Naive B cell (primary cell): ENCODE measurements at regions not wholly inside any gene's neighbourhood (a gene's known extent, or its start where the extent isn't known, plus 50 kb on each side); places are given as distances from the start of the nearest gene placed in this dataset.
"Not testable (repeated sequence)": the region's sequence is repeated elsewhere in the genome, so short reads cannot be mapped to it uniquely, and the experiment has no call there.

Experiments
- ATAC-seq, 2 donors: fragments of 150-1000 bp; cut with Tn5 transposase; 2 replicates each; pipeline ENCODE4 v1.10.0; 2021; ENCODE audit warnings: low read depth in 2 of 2, mild to moderate bottlenecking in 2 of 2, moderate library complexity in 2 of 2
- DNase-seq: peaks from one replicate; pipeline ENCODE4 v3.0.0; 2022
- H3K27ac Mint-ChIP-seq, 6 donors: one replicate each; pipeline ENCODE4 v1.8.0; 2020 to 2022; ENCODE audit warnings: mild to moderate bottlenecking in 6 of 6, mixed read lengths in 6 of 6, moderate library complexity in 5 of 6, inconsistent platforms in 2 of 6
- H3K27me3 Mint-ChIP-seq, 3 donors: one replicate each; pipeline ENCODE4 v1.8.0; 2021 to 2022; ENCODE audit warnings: mixed read lengths in 3 of 3, mild to moderate bottlenecking in 1 of 3
- H3K36me3 Mint-ChIP-seq, 2 donors: one replicate each; pipeline ENCODE4 v1.8.0; 2020 to 2022; ENCODE audit warnings: mixed read lengths in 2 of 2, inconsistent platforms in 1 of 2, mild to moderate bottlenecking in 1 of 2
- H3K4me1 Mint-ChIP-seq, 3 donors: one replicate each; pipeline ENCODE4 v1.8.0; 2020 to 2022; ENCODE audit warnings: mixed read lengths in 3 of 3, inconsistent platforms in 1 of 3, mild to moderate bottlenecking in 1 of 3, moderate library complexity in 1 of 3
- H3K4me3 Mint-ChIP-seq, 8 donors: one replicate each; pipeline ENCODE4 v1.8.0; 2020 to 2022; ENCODE audit warnings: mild to moderate bottlenecking in 8 of 8, mixed read lengths in 8 of 8, moderate library complexity in 8 of 8, inconsistent platforms in 2 of 8
- H3K9me3 Mint-ChIP-seq, 7 donors: one replicate each; pipeline ENCODE4 v1.8.0; 2020 to 2022; ENCODE audit warnings: mixed read lengths in 7 of 7, mild to moderate bottlenecking in 5 of 7, inconsistent platforms in 2 of 7, moderate library complexity in 1 of 7

GRCh38 chr5:148750614-148751013 lies 75.8 kb upstream of the ADRB2 start:
- Mint-ChIP-seq H3K4me1 (peaks cover 9 to 19% (median 17%) of the 10 kb centered on the region in 3 donors), H3K36me3 (peaks cover 0 to 6% of the 10 kb centered on the region in 2 donors), H3K4me3 (no peak overlapping the region), H3K27me3 (no peaks in the 10 kb centered on the region), H3K9me3 (peaks cover 0 to 15% (median 7%) of the 10 kb centered on the region in 7 donors), H3K27ac (no peak overlapping the region)
- DNase-seq (no peak), ATAC-seq (no peak)

GRCh38 chr5:148751025-148751424 lies 75.4 kb upstream of the ADRB2 start:
- ATAC-seq (no peak), DNase-seq (no peak)
- Mint-ChIP-seq H3K27ac (no peak overlapping the region), H3K4me1 (peaks cover 9 to 19% (median 17%) of the 10 kb centered on the region in 3 donors), H3K4me3 (no peak overlapping the region), H3K9me3 (peaks cover 0 to 19% (median 11%) of the 10 kb centered on the region in 7 donors), H3K36me3 (peaks cover 0 to 10% of the 10 kb centered on the region in 2 donors), H3K27me3 (no peaks in the 10 kb centered on the region)

- ATAC-seq, H3K4me1 Mint-ChIP-seq, H3K27me3 Mint-ChIP-seq, DNase-seq, H3K4me3 Mint-ChIP-seq, H3K27ac Mint-ChIP-seq: not testable (repeated sequence)
- Mint-ChIP-seq H3K9me3 (peaks cover 0 to 30% (median 23%) of the 10 kb centered on the region in 7 donors), H3K36me3 (peaks cover 0 to 13% of the 10 kb centered on the region in 2 donors)
Measured at GRCh38 chr5:148752375-148752774, 74.0 kb upstream of the ADRB2 start.

- no peaks in the 10 kb centered on the region for H3K4me1 Mint-ChIP-seq
- no peak overlapping the region for H3K4me3 Mint-ChIP-seq
- H3K27me3 Mint-ChIP-seq, result no peaks in the 10 kb centered on the region
- H3K9me3 Mint-ChIP-seq, result peaks cover 0 to 42% (median 31%) of the 10 kb centered on the region in 7 donors
- H3K27ac Mint-ChIP-seq, result no peak overlapping the region
- peaks cover 7 to 13% of the 10 kb centered on the region in 2 donors for H3K36me3 Mint-ChIP-seq
- DNase-seq (no peak), ATAC-seq (no peak)
Measured at GRCh38 chr5:148759101-148759500, 67.3 kb upstream of the ADRB2 start.

- Mint-ChIP-seq H3K27ac (no peak overlapping the region), H3K36me3 (peaks cover 2 to 7% of the 10 kb centered on the region in 2 donors)
- DNase-seq, result no peak
Measured at GRCh38 chr5:148760945-148761638, 65.3 kb upstream of the ADRB2 start.

GRCh38 chr5:148763996-148764395 lies 62.4 kb upstream of the ADRB2 start:
- Mint-ChIP-seq H3K4me1 (no peaks in the 10 kb centered on the region), H3K9me3 (peaks cover 0 to 2% (median 0%) of the 10 kb centered on the region in 7 donors), H3K4me3 (no peak overlapping the region), H3K27ac (no peak overlapping the region), H3K36me3 (no peaks in the 10 kb centered on the region), H3K27me3 (peaks cover 0 to 11% (median 0%) of the 10 kb centered on the region in 3 donors)
- no peak for ATAC-seq
- no peak for DNase-seq

More at GRCh38 chr5:148760945-148761638, 65.3 kb upstream of the ADRB2 start:
- Mint-ChIP-seq H3K27me3 (no peaks in the 10 kb centered on the region), H3K4me3 (no peak overlapping the region), H3K9me3 (peaks cover 0 to 26% (median 19%) of the 10 kb centered on the region in 7 donors), H3K4me1 (no peaks in the 10 kb centered on the region)
- no peak for ATAC-seq

GRCh38 chr5:148765061-148765460 lies 61.4 kb upstream of the ADRB2 start:
- no peak overlapping the region for H3K4me3 Mint-ChIP-seq
- H3K36me3 Mint-ChIP-seq, result no peaks in the 10 kb centered on the region
- H3K9me3 Mint-ChIP-seq, result no peaks in the 10 kb centered on the region
- H3K27ac Mint-ChIP-seq, result no peak overlapping the region
- peaks cover 0 to 11% (median 0%) of the 10 kb centered on the region in 3 donors for H3K27me3 Mint-ChIP-seq
- no peaks in the 10 kb centered on the region for H3K4me1 Mint-ChIP-seq
- ATAC-seq, result no peak
- no peak for DNase-seq

- Mint-ChIP-seq H3K36me3 (no peaks in the 10 kb centered on the region), H3K9me3 (no peaks in the 10 kb centered on the region), H3K4me3 (no peak overlapping the region), H3K27me3 (peaks cover 0 to 11% (median 0%) of the 10 kb centered on the region in 3 donors), H3K4me1 (peaks cover 5 to 11% (median 8%) of the 10 kb centered on the region in 3 donors), H3K27ac (peak overlapping the region in 1 of 6 donors; percentile 14)
- no peak for ATAC-seq
- no peak for DNase-seq
Measured at GRCh38 chr5:148768806-148769415, 57.5 kb upstream of the ADRB2 start.

- Mint-ChIP-seq H3K36me3 (no peaks in the 10 kb centered on the region), H3K9me3 (no peaks in the 10 kb centered on the region), H3K27me3 (peaks cover 0 to 11% (median 0%) of the 10 kb centered on the region in 3 donors), H3K4me3 (no peak overlapping the region), H3K27ac (no peak overlapping the region), H3K4me1 (peaks cover 12 to 18% (median 14%) of the 10 kb centered on the region in 3 donors)
- no peak for DNase-seq
- no peak for ATAC-seq
Measured at GRCh38 chr5:148769941-148770340, 56.5 kb upstream of the ADRB2 start.

GRCh38 chr5:148774313-148774712 lies 52.1 kb upstream of the ADRB2 start:
- Mint-ChIP-seq H3K27ac (no peak overlapping the region), H3K36me3 (no peaks in the 10 kb centered on the region), H3K27me3 (no peaks in the 10 kb centered on the region), H3K9me3 (peaks cover 0 to 5% (median 0%) of the 10 kb centered on the region in 7 donors), H3K4me1 (peaks cover 12 to 18% (median 14%) of the 10 kb centered on the region in 3 donors), H3K4me3 (no peak overlapping the region)
- DNase-seq, result no peak
- ATAC-seq, result no peak

- Mint-ChIP-seq H3K4me3 (no peak overlapping the region), H3K27me3 (no peaks in the 10 kb centered on the region), H3K27ac (no peak overlapping the region), H3K9me3 (peaks cover 0 to 5% (median 0%) of the 10 kb centered on the region in 7 donors), H3K36me3 (no peaks in the 10 kb centered on the region), H3K4me1 (peaks cover 12 to 18% (median 14%) of the 10 kb centered on the region in 3 donors)
- DNase-seq (no peak), ATAC-seq (no peak)
Measured at GRCh38 chr5:148776261-148776660, 50.1 kb upstream of the ADRB2 start.
